ENCODE measurements at regions not wholly inside any gene's neighbourhood (a gene's known extent, or its start where the extent isn't known, plus 50 kb on each side); places are given as distances from the start of the nearest gene placed in this dataset.

DNA sequence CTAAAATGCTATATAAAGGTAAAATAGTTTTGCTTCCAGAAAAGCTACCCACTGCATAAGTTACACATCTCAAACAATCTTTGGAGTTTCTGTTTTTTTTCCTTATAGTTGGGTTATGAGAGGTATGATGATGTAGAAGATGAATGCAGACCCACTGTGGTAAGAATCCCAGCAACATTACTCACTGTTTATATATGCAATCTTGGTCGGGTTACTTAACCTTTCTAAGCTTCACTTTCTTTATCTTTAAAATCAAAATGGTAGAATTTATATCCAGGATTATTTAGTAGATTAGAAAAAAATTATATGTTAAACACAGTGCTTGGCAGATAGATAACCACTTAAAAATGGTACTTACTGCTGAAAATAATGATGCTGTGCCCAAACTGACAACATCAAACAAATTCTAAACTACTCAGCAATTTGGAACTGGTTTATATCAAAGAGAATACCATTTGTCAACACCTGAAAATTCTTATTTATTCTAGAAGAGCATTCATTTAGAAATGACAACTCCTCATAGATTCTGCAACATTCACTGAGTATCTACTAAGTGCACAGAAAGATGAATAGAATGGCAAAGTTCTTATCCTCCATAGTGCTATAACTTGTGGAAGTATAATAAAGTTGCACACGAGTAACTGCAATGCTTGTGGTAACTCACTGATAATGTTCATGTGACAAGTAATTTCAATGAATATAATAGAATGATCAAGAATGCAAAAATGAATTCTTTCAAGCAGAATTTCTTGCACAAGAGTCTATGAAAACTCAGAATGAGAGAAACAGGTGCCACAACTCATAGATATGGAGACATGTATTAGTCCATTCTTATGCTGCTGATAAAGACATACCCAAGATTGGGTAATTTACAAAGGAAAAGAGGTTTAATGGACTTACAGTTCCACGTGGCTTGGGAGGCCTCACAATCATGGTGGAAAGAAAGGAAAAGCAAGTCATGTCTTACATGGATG is 129.0 kb upstream of the SLC7A14 start:
- Histone ChIP-seq H3K27me3 (no peaks in the 10 kb centered on the region), H3K36me3 (no peaks in the 10 kb centered on the region), H3K4me1 (ENCODE audit: low read depth) (no peaks in the 10 kb centered on the region), H3K9me3 (ENCODE audit: low read depth) (no peaks in the 10 kb centered on the region), H3K27ac (no peak overlapping the region), H3K4me3 (no peak overlapping the region)
- peak in 1 of 2 donors; percentile 41 for DNase-seq (ENCODE audit: low read depth in 1 of 2, low spot score in 1 of 2)
- TF ChIP-seq, protein P1, sequence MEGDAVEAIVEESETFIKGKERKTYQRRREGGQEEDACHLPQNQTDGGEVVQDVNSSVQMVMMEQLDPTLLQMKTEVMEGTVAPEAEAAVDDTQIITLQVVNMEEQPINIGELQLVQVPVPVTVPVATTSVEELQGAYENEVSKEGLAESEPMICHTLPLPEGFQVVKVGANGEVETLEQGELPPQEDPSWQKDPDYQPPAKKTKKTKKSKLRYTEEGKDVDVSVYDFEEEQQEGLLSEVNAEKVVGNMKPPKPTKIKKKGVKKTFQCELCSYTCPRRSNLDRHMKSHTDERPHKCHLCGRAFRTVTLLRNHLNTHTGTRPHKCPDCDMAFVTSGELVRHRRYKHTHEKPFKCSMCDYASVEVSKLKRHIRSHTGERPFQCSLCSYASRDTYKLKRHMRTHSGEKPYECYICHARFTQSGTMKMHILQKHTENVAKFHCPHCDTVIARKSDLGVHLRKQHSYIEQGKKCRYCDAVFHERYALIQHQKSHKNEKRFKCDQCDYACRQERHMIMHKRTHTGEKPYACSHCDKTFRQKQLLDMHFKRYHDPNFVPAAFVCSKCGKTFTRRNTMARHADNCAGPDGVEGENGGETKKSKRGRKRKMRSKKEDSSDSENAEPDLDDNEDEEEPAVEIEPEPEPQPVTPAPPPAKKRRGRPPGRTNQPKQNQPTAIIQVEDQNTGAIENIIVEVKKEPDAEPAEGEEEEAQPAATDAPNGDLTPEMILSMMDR (IDR thresholded peaks at IDR 0.05; ENCODE audit: low read depth, low read length): no peak

DNA sequence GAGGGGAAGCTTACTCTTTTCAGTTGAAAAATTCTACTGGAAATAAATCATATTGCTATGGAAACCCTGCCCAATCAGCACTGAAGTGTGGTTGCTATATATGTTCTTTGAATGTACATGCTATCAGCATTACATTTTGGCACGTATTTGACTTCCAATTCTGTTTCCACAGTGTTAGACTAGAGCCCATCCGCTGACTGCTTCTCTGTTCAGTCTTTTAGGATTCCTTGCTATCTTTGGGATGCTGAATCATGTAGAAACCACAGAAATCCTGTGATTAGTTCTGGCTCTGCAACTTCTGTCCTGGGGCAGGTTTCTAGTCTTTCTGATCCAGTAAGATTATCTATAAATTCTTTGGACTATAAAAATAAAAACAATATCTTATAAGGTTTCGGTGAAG is 128.2 kb upstream of the SLC7A14 start:
- Histone ChIP-seq H3K4me3 (no peak overlapping the region), H3K27ac (no peak overlapping the region), H3K36me3 (no peaks in the 10 kb centered on the region), H3K9me3 (ENCODE audit: low read depth) (no peaks in the 10 kb centered on the region), H3K4me1 (ENCODE audit: low read depth) (no peaks in the 10 kb centered on the region), H3K27me3 (no peaks in the 10 kb centered on the region)
- peak in 1 of 2 donors; percentile 66 for DNase-seq (ENCODE audit: low read depth in 1 of 2, low spot score in 1 of 2)
- TF ChIP-seq, protein P1 (IDR thresholded peaks at IDR 0.05; ENCODE audit: low read depth, low read length): no peak

DNA sequence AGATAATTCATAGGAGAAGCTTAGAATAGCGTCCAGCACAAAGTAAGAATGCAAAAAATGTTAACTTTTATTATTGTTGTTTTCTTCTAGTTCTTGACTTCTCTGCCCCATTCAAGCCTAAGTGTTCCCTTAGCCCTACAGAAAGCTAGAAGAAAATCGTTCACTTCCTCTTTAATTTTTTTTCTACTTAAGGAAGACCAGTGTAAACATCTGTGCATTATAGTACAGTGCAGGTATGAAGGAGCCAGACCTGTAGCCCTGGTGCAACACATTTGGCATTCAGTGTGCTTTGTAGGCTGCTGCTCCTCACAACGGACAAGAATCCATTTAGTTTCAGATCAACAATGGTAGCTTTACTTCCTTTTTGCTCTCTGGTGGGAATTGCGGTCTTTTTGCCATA is 127.8 kb upstream of the SLC7A14 start:
- Histone ChIP-seq H3K4me1 (ENCODE audit: low read depth) (no peaks in the 10 kb centered on the region), H3K4me3 (no peak overlapping the region), H3K27me3 (no peaks in the 10 kb centered on the region), H3K27ac (no peak overlapping the region), H3K36me3 (no peaks in the 10 kb centered on the region), H3K9me3 (ENCODE audit: low read depth) (no peaks in the 10 kb centered on the region)
- no peak for DNase-seq (ENCODE audit: low read depth in 1 of 2, low spot score in 1 of 2)
- TF ChIP-seq, protein P1 (IDR thresholded peaks at IDR 0.05; ENCODE audit: low read depth, low read length): no peak

DNA sequence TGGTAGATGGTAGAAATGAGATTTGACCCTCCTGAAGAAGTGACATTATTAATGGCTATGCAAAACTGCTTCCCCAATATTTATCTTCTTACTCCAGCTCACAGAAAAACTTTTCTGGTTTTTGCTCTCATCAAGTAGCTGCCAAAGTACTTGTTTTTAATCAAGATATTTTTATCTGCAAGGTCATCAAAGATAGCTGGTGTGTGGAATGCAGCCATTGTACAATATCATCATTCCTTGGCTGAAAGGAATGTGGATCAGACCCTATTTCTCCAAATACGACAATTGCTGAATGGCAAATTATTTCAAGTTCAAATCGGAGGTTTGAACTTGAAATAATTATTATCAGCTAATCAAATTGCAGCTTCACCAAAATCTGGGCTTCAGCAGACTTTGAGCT is 126.9 kb upstream of the SLC7A14 start:
- TF ChIP-seq, protein P1 (IDR thresholded peaks at IDR 0.05; ENCODE audit: low read depth, low read length): no peak
- Histone ChIP-seq H3K36me3 (no peaks in the 10 kb centered on the region), H3K27me3 (no peaks in the 10 kb centered on the region), H3K4me3 (no peak overlapping the region), H3K27ac (no peak overlapping the region), H3K4me1 (ENCODE audit: low read depth) (no peaks in the 10 kb centered on the region), H3K9me3 (ENCODE audit: low read depth) (no peaks in the 10 kb centered on the region)
- no peak for DNase-seq (ENCODE audit: low read depth in 1 of 2, low spot score in 1 of 2)

DNA sequence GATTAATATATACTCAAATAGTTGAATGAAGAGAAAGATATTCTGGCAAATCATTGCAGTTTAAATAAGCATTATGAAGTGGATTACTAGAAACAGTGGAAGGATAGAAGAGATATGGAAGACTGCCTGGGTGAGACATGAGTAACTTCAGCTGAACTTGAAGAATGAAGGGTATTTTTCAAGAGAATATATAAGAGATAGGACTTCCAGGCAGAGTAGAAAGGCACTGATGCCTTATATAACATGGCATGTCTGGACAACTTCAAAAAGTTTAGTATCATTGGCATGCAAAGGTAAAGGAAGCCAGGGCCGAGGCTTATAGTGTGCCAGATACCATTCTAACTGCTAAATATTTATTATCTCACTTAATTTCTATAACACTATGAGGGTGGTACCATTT is 126.5 kb upstream of the SLC7A14 start:
- TF ChIP-seq, protein P1 (IDR thresholded peaks at IDR 0.05; ENCODE audit: low read depth, low read length): no peak
- Histone ChIP-seq H3K4me3 (no peak overlapping the region), H3K27ac (no peak overlapping the region), H3K4me1 (ENCODE audit: low read depth) (no peaks in the 10 kb centered on the region), H3K9me3 (ENCODE audit: low read depth) (no peaks in the 10 kb centered on the region), H3K36me3 (no peaks in the 10 kb centered on the region), H3K27me3 (no peaks in the 10 kb centered on the region)
- no peak for DNase-seq (ENCODE audit: low read depth in 1 of 2, low spot score in 1 of 2)

Data from cardiac muscle cell (in vitro differentiated cells and primary cell).